Glomerular endothelial cell (primary cell): ENCODE measurements at regions not wholly inside any gene's neighbourhood (a gene's known extent, or its start where the extent isn't known, plus 50 kb on each side); places are given as distances from the start of the nearest gene placed in this dataset.
"Not testable (repeated sequence)": the region's sequence is repeated elsewhere in the genome, so short reads cannot be mapped to it uniquely, and the experiment has no call there.

Experiments
- DNase-seq: peaks from one replicate; pipeline ENCODE4 v3.0.0-alpha.2; 2011; ENCODE audit warnings: low read depth, low spot score; ENCODE audit errors: extremely low read depth

DNA sequence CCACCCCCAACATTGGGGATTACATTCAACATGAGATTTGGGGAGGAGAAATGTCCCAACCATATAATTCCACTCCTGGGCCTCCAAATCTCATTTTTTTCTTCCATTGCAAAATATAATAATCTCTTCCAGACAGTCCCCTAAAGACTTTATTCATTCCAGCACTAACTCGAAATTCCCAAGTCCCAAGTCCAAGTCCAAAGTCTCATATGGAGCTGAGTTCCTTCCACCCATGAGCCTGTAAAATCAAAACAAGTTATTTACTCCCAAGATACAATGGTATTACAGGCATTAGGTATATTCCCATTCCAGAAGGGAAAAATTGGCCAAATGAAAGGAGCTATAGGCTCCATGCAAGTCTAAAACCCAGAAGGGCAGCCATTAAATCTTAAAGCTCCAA, 56.7 kb downstream of the P2RY1 start:
- DNase-seq = no peak

DNA sequence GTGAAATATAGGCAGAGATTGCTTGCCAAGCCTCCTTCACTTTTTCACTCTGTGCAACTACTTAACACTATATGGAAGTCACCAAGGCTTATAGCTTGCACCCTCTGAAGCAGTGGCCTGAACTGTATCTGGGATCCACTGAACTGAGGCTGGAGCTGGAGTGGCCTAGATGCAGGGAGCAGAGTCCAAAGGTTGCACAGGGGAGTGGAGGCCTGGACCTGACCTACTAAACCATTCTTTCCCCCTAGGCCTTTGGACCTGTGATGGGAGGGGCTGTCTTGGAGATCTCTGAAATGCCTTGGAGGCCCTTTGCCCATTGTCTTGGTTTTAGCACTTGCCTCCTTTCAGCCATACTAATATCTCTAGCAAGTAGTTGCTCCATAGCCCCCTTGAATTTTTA, 57.5 kb downstream of the P2RY1 start:
- no peak for DNase-seq

DNA sequence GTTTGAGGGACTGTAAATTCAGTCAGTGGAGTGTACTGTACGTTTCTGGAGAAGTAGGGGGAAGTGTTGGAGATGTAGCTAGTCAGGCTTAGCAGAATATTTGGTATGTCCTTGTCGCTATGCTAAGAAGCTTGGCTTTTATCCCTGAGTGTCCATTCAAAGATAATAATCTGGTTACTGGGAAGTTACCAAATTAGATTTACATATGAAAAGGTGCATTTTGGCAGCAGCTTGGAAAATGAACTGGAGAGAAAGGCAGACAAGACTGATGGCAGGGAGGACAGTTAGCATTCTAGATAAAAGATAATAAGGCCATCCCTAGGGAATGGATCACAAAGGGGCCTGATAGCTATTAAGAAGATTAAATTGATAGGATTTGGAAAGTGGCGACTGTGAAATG, 58.7 kb downstream of the P2RY1 start:
- DNase-seq = no peak

DNA sequence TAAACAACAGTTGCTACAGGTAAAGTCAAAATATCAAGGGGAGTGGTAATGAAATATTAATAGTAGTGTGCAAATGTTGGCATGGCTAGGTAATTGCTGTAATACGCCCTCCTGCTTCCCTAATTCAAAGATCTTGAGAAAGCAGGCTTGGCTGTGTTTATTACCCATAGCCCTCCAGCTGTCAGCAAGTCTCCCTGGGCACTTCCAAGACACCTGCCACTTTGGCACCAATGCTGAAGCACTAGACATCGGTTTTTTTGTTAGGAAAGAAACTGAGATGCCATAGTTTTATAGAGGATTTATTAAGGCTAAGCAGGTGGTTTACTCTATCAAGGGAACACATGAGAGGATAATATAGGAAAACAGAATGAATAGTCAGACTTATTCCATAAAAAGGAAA, 64.4 kb downstream of the P2RY1 start:
- DNase-seq = no peak

DNA sequence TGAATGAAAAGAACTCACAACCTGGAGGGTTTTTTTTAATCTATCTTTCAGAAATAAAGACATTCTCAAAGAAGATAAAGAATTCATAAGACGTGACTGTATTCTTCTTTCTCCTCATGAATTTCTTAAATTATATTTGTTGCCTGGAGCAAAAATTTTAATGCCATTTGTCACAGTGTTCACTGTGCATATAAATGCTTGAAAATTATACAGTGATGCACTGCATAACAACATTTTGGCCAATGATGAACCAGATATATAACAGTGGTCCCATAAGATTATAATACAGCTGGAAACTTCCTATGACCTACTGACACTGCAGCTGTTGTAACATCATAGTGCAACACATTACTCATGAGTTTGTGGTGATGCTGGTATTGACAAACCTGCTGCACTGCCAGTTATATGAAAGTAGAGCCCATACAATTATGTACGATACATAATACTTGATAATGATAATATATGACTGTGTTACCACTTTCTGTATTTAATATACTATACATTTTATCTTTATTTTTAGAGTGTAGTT, 67.3 kb downstream of the P2RY1 start:
- DNase-seq = no peak

DNA sequence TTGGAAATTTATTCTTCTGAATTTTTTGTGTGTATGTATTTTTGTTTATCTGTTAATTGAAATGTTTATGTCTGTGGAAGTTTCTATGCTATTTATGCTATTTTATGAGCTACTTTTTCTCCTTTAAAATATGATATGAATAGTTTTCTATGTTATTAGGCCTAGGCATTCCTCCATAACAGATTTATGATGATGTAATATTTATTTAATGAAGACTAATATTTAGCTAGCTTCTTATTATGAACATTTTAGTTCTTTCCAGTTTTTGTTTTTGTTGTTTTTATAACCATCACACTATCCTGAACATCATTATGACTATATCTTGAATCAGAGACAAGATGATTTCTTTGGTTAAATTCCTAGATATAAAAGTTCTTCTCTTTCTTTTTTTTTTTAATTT, 70.7 kb downstream of the P2RY1 start:
- DNase-seq = no peak

DNA sequence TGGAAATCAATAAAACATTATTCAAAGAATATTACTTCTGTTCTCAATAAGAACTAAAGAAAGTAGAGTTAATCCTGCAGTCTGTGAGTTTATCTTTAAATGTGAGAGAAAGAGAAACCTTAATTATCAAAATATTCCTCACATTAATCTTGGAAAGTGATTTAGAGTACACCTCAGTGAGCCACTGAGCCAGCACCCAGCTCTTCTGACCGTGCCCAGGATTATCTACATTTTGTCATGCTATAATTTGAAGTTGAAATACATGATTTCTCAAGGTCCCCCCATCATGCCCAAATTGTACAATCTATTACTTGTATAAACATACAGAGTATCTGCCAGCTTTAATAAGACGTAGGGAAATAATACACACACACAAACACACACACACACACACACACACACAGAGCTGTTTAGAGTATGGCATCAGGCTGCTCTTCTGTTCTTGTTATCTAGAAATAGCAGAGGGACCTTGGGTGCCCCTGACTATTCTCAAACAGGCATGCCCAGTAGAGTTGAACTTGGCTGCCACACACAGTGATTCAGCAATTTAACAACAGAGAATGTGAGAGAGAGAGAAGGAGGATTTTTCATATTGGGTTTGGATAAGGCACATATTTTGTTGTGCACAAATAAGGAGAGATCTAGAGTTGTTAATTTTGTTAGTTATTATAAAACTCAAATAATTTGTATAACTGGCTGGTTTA, 74.4 kb downstream of the P2RY1 start:
- DNase-seq = no peak

DNA sequence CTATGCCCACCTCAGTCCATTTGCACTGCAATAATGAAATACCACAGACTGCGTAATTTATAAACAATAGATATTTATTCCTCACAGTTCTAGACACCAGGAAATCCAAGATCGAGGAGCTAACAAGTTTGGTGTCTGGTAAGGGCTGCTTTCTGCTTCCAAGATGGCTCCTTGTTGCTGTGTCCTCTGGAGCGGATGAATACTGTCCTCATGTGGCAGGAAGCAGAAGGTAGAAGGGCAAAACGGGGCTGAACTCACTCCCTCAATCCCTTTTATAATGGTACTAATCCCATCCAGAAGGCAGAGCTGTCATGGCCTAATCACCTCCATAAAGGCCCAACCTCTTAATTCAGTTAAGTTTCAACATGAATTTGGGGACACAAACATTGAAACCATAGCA, 75.3 kb downstream of the P2RY1 start:
- no peak for DNase-seq

DNA sequence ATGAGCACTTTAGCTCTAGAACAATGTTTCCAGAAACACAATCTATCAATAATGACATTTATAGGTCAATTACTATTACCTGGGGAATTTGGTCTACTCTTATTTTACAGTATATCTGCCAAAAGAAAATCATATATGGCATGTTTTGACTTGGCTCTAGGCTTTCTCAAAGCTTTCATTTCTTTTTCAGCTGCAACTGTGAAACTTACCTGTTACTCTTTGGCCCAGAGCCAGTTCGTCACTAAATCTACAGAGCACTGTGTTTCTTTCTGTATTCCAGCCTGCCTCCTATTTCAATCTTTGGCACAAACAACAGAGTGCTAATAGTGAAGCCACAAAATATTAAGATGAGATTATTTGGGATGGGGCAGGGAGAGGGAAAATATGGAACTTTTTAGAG, 76.0 kb downstream of the P2RY1 start:
- DNase-seq = no peak

DNA sequence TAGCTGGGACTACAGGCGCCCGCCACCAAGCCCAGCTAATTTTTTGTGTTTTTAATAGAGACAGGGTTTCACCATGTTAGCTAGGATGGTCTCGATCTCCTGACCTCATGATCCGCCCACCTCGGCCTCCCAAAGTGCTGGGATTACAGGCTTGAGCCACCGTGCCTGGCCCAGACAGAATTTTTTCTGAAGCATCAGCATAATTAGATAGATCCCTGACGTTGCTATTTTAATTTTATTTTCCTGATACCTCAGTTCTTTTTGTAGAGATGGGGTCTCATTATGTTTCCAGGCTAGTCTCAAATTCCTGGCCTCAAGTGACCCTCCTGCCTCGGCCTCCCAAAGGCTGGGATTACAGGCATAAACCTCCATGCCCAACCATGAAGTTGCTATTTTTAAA, 79.8 kb downstream of the P2RY1 start:
- DNase-seq = not testable (repeated sequence)

DNA sequence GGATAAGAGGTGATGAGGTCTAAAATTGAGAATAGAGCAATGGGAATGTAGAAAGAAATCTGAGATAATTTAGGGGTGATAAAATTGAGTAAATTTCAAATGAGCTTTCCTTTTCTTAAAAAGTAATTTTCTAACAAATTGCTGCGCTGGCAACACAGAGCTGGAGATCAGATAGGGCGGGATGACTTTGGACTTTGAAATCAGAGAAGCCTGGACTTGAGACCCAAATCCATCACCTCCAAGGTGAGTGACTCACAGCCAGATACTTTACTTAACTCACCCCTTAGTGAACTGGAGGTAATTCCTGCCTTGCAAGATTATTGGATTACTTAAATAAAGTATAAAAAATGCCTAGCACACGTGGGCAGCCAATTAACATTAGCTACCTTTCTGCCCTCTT, 80.8 kb downstream of the P2RY1 start:
- DNase-seq = no peak

DNA sequence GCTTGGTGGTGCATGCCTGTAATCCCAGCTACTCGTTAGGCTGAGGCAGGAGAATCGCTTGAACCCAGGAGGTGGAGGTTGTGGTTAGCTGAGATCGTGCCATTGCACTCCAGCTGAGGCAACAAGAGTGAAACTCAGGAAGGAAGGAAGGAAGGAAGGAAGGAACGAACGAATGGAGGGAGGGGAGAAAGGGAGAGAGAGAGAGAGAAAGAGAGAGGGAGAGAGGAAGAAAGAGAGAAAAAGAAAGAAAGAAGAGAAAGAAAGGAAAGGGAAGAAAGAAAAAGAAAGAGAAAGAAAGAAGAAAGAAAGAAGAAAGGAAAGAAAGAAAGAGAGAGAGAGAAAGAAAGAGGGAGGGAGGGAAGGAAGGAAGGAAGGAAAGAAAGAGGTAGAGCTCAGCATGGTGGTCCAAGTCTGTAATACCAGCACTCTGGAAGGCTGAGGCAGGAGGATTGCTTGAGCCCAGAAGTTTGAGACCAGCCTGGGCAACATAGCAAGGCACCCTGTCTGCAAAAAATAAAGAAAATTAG, 81.9 kb downstream of the P2RY1 start:
- no peak for DNase-seq

DNA sequence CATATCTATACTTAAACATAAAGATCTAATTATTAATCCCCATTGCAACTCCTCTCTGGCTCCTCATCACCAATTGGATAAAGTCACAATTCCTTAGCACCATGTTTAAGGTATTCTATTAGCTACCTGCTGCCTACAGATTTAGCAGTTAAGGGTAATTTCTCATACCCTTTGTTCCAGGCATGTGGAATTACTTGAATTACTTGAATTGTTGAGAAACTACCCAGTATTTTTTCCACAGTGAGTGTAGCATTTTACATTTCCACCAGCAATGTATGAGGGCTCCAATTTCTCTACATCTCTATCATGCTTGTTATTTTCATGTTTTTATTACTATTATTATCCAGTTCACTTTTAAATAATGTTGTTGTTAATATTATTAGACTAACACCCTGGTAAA, 86.4 kb downstream of the P2RY1 start:
- no peak for DNase-seq

DNA sequence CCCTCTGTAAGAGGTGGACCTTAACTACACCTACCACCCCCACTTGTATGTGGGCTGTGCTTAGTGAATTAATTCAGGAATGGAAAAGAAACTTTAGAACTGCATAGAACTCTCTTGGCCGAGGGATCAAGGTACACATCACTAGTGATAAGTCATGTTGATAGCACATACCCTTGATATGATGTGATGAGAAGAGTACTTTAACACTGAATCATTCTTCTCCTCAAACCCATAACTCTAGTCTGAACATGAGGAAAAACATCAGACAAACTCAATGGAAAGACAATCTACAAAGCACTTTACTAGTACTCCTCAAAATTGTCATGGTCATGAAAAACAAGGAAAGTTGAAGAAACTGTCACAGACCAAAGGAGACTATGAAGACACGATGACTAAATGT, 87.6 kb downstream of the P2RY1 start:
- no peak for DNase-seq

DNA sequence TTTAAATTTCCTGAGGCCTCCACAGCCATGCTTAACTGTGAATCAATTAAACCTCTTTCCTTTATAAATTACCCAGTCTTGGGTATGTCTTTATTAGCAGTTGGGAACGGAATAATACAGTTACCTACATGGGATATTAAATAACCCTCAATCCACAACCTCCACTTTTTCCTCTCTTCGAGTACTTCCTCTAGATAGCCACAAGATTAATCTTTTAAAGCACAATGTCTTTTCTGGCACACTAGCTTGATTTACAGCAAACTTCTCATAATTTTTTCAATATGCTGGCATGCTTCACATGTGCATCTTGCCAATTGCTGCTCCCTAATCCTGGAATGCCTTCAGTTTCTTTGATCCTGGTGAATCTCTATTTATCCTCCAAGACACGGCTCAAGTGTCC, 92.2 kb downstream of the P2RY1 start:
- no peak for DNase-seq

DNA sequence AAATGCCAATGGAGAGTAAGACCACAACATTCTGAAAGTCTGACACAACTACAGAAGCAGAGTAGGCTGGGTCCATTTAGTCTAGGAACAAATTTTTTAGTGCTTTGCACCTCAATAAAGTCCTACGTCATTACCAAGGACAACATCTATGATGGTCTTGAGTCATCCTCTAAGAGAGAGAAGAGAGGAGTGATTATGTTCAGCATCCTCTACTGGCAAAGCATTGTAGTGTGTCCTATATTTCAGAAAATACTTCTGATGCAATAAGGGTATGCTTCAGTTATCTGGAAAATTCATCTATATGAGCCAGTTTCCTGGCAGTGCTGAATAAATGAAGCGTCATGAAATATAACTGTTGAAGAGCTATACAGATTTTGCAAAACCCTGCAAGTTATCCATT, 95.6 kb downstream of the P2RY1 start:
- no peak for DNase-seq

DNA sequence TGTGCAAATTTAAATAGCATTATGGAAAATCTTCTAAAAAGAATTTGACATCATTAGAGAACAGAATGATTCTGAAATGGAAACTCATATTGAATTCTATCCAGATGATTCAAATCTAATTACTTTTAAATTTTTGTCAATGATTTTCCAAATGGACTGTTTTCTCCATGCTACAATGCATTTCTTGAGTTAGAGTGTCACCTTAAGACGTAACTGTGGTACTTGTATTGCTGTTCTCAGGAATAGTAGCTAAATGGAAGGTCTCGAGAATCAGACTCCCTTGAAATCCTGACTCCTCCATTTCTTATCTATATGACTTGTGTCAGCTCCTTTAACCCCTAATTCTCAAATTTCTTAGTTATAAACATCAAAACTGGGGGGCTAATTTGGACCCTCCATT, 102.3 kb downstream of the P2RY1 start:
- no peak for DNase-seq

DNA sequence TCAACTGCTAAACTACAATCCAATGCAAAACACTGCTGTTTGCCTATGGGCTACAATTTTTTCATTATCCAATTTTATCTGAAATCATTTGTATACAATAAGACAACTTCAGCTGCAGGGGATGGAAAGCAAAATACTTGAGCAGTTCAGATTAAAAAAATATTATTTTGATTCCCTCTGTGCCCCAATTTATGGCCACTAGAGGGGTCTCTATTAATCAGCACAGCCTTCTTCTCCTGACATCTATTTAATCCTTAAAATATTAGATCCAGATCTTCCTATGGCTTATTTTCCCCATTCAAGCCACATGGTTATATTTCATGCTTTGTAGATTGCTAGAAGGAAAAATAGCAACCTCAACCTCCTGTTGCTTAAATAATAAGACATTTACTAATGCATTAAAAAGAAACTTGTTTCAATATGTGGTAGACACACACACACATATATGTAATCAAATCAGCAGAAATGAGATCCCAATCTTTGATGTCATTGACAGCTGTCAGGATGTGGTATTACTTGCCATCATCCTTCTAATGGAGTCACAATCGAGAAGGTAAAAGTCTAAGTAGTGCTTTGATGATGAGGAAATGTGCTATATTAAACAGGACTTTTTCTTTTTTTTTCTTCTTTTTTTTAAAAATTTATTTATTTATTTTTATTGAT, 104.2 kb downstream of the P2RY1 start:
- DNase-seq = no peak

DNA sequence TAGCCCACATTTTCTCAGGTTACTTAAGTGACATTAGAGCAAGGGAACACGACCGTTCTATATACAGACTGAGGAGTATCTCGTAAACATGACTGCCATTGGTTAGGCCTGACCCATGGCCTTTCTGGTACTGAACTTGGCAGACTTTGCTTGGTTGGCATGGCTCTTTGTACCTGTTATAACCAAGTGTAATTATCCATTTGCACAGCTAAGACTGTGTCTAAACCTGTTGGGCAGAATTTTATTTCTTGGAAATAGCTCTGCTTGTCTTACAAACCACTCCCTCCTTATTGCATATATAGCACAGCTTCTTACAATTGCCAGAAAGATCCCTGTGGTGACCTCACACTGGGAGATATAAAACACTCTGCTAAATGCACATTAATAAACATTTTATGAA, 106.9 kb downstream of the P2RY1 start:
- DNase-seq = no peak

DNA sequence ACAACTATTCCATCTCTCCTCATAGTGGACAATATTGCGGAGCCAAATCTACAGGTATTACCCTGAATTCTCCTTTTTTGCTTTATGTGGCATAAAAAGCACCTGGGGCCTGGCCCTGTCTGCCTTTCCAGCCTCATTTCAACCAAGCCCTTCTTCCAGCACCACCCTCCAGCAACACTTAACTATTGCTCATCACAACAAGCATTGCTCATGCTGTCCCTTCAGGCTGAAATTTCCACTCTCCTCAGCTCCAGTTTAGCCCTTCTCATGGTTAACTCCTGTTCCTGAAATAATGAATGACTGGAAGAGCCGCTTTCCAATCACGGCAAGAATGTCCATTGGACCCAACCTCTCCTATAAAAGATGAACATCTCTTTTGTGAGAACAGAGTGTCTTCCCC, 107.4 kb downstream of the P2RY1 start:
- no peak for DNase-seq

DNA sequence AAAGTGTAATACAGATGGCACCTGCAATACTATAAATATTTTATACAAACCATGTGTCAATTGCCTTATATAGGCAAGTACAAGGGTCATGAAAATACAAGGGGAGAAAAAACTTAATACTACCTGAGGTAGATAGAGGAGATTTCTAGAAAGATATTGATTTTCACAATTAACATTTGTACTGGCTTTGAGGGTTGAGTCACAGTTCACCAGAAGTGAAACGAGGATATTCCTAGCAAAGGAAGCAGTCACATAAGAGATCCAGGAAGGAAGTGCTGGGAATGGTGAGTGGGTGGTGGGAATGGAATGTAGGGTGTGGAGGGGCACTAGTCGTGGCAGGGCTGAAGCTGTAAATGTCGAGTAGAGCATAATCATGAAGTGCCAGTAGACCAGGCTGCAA, 108.7 kb downstream of the P2RY1 start:
- no peak for DNase-seq

DNA sequence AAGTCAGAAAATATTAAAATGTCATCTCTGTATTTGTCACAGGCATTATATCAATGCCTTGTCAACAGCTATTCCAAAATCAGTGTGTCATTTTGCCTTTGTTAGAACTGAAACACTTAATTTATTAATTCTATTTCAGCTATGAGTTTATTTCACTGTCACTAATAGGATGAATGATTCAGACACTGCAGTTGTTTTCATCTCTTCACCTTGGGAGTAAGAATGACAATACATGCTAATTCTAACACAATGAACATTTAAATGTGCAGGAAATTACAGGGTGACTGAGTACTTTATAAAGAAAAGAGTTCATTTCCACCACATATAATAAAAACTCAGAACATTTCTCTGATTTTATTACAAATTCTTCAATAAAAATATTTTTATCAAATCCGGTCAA, 109.7 kb downstream of the P2RY1 start:
- no peak for DNase-seq
